ENCODE measurements at regions not wholly inside any gene's neighbourhood (a gene's known extent, or its start where the extent isn't known, plus 50 kb on each side); places are given as distances from the start of the nearest gene placed in this dataset.

DNA sequence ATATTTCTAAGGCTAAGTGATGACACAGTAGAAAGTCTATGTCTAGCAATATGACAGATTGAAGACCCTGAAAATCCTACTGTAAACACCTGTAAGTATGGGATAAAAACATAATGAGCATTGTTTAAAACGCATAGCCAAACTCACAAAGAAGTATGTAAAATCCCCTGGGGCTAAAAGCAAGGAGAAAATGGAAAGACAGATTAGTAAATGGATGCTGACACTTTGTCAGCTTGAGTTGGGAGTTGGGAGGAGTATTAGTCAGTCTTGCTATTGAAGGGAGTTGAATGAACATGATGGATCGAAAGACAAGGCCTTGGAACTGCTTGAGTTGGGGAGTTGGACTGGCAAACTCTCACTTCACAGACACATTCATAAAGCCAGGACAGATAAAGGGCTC, 79.0 kb upstream of the PRKD1 start:
- TF ChIP-seq POLR2AphosphoS5 (IDR thresholded peaks at IDR 0.05) (no peak), EP300 (IDR thresholded peaks at IDR 0.05) (no peak)

Measured in gastroesophageal sphincter (tissue), 2 donors.